Activated CD4-positive, alpha-beta T cell treated with anti-CD3 and anti-CD28 coated beads, Interleukin-2, amount 50 U/mL, for 16 hours (primary cell): ENCODE measurements at regions not wholly inside any gene's neighbourhood (a gene's known extent, or its start where the extent isn't known, plus 50 kb on each side); places are given as distances from the start of the nearest gene placed in this dataset.

ENCODE experiments used
- DNase-seq: peaks from one replicate; pipeline ENCODE4 v3.0.0-alpha.2; 2020

DNA sequence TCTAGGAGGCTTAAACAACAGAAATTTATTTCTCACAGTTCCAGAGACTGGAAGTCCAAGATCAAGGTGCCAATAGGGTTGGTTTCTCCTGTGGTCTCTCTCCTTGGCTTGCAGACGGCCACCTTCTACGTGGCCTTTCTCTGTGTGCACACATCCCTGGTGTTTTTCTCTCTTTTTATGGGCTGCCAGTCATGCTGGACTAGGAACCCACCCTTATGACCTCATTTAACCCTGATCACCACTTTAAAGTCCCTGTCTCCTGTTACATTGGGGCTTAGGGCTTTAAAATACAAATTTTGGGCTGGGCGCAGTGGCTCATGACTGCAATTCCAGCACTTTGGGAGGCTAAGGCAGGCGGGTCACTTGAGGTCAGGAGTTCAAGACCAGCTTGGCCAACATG is 157.1 kb downstream of the TLE1 start:
- no peak for DNase-seq

DNA sequence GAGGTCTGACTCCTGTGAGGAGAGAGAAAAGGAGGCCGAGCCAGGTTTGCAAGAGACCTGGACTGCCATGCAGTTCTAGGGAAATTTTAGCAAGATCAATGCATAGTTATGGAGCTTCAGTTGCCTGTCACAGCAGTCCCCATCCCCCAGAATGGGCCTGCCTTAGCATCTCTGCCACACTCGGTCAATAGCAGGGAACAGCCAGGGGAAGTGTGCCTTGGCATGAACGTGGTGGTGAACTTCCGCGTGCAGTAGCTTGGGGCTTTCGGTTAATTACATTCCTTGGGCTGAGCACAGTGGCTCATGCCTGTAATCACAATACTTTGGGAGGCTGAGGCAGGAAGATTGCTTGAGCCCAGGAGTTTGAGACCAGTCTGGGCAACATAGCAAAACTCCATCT is 157.8 kb downstream of the TLE1 start:
- no peak for DNase-seq

DNA sequence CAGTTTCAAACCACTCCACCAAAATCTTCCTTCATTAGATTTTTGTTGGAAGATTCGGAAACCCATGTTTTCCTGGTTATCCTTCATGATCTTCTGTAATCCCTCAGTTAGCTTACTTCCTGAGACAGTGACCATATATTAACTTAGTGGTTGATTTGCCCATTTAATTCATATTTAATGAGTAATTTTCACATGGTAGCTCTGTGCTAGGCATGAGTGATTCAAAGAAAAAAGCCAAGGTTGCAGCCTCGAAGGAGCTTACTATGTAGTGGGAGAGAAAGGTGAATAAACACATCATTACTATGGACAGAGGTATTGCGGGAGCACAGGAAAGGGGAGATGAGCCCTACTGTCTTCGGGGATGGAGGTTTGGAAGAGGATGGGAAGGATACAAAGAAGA is 158.5 kb downstream of the TLE1 start:
- DNase-seq: no peak

DNA sequence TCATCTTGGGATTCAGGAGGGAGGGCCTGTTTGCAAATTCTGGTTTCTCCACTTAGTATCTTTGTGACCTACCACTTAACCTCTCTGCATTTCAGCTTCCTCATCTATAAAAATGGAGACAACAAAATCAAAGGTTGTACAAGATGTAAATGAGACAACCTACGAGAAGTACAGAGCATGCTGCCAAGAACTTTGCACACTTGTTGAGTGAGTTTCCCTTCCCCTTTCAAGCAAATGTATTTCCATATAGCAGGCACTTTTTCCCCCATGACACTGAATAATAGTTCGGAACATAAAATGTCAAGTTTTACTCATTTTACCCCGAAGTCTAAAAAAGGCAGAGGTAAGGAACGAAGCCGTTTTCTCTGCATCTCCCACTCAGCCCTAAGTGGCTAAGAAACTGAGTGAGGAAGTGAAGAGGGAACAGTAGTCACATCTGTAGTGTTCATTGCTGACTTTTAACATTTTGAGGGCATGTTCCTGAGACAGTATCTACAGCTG is 159.0 kb downstream of the TLE1 start:
- no peak for DNase-seq

DNA sequence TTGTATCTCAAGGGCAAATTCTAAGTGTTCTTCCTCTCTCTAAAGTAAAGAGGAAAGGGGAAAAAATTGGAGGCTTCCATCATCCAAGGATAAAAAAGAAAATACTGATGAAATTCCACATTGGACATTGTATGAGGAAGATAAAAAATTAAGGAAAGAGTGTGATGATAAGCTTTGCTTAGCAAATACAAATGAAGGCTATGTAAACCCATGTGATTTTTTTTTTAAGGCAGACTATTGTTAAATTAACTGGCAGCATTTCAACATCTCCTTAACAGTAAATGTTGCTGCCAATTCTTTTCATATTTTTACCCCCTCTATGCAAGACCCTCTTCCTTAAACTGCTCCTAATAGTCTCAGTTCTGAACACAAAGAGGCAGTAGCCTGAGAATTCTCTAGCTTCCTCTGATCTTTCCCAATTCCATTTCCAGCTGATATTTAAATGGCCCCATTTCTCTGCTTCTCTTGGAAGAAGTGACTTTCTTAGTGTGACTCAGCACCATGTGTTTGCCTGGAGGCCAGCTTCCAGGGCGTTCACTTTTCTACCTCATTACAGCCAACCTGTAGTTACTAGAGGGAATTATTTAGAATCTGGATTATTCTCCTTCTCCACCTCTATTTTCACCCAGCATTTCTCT is 159.7 kb downstream of the TLE1 start:
- DNase-seq: no peak

DNA sequence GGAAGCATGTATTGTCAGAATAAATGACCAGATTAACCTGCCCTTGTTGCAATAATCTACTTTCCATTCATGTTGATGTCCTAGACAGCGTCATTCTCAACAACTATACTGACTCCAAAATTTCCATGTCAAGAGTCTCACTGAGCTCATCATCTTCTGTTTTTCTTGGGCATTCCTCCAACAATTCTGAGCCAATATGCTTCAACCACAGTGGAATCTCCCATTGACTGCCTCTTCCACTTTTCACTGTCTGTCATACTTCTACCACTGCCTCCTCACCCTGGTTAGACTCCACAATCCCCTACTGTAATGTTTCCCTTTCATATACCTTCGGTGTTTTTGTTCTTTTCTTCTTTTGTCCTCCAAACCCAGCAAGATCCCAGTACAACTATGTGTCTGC is 162.8 kb downstream of the TLE1 start:
- DNase-seq: no peak

DNA sequence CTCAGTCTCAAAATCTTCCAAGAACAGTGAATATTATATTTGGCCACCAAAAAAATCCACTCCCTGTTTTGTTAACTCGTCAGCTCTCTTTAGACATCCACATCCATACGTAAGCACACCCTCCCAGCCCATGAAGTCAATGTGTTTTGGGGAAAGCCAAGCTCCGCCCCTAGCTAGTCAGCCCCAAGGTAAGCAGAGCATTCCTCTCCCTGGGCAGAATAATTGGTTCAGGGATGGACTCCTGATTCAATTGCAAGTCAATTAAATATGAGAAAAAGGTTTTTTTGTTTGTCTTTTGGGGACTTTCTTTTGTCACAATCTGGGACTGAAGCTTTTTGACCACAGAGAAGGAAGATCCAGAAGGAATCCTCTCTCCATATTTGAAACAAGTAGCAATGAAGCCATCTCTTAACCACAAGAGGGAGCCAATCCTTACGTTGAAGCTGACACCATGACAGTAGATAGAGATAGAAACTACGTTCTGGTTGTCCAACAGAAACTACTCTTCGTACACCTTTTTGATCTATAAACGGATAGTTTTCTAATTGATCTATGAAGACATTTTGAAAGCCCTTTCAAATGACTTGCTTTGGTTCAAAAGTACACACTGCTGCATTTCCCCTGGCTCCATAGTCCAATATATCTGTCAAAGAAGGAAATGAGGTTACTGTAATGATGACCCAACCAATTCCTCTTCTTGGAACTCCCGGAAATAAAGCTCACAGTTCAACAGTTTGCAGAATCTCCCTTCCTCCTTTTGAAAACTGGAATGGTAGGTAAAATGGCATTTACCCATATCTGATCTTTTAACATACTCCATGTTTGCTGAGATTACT is 166.4 kb downstream of the TLE1 start:
- peak; percentile 1 for DNase-seq

DNA sequence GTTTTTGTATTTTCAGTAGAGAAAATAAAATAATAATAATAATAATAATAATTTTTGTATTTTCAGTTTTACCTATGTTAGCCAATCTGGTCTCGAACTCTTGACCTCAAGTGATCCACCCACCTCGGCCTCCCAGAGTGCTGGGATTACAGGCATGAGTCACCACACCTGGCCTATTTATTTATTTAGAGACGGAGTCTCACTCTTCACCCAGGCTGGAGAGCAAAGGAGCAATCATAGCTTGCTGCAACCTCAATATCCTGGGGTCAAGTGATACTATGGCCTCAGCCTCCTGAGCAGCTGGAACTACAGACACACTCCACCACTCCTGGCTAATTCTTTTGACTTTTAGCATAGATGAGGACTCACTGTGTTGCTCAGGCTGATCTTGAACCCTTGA is 167.5 kb downstream of the TLE1 start:
- no peak for DNase-seq

DNA sequence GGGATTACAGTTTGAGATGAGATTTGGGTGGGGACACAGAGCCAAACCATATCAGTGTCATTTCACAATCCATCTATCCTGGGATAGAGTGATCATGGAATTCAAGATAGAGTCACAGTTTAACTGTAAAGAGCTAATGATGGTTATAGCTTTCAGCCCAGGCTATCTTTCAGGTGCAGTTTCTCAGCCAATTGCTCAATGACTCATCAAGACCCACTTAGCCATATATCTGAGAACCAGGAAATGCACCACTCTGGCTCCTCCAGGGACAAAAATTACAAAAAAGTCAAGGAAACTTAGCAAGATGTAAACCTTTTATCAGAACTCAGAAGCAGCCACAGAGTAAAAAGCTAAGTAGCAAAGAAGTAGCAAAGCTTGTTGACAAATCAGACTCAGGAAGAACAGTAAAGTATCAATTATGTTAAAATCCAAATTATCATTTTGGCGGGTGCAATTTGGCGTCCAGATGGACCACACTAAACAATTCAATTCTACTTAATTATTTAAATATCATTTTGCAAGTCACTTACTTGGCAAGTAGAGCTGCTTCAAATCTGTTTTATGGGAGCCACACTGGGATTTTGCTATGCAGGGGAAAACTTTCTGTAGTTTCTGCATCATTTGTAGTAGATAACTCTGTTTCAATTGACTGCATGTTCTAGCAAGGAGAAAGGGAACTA is 169.4 kb downstream of the TLE1 start:
- no peak for DNase-seq

DNA sequence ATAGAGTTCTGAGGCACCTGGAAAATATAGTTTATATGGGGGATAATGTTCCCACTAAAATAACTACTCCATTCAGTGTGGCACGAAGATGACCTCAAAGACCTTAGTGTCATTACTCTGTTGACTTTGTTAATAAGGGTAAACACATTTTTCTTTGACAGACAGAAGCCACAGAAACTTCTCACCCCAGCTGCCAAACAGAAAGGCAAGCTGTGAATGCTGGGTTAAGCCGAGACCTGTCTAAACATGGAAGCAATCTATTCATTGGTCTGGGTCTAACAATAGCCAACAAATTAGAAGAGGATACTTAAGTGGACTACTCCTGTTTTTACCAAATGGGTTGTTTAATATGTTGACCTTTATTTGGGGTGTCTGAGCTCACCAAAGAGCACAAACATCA is 171.4 kb downstream of the TLE1 start:
- DNase-seq: no peak

DNA sequence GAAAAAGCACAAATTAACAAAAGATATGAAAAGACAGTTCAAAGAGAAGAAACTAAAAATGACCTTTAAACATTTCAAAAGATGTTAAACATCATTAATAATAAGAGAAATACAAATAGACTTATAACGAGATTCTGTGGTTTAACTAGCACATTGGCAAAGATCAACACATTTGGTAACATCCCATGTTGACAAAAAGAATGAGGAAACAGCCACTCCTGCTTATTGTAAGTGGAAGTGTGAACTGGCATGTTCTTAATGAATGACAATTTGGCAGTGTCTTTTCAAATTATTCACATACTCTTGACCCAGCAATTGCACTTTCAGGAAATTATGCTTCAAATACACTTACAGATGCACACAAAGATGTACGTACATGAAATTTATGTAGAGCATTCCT is 176.3 kb downstream of the TLE1 start:
- DNase-seq: no peak

DNA sequence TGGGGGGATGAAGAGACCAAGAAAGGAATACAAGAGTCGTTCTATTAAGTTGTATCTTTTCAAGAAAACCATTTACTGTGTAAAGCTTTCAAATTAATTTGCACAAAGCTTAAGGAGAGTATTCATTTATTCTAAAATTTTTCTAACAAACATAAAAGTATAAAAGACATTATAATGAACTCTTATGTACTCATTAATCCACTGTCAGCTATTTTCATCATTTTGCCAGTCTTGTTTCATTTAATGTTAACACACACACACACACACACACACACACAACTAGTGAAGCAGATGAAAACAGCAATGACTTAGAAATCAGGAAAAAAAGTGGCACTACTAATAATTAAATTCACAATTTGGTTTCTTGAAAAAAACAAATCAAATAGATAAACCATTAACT is 176.7 kb downstream of the TLE1 start:
- DNase-seq: no peak

DNA sequence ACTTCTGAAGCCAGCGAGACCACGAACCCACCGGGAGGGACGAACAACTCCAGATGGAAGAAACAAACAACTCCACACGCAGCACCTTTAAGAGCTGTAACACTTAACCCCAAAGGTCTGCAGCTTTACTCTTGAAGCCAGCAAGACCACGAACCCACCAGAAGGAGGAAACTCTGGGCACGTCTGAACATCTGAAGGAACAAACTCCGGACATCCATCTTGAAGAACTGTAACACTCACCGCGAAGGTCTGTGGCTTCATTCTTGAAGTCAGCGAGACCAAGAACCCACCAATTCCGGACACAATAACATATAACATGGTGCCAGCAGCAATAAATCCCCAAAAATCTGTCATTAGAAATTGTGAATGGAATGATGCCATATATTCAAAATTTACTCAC is 180.9 kb downstream of the TLE1 start:
- DNase-seq: no peak

DNA sequence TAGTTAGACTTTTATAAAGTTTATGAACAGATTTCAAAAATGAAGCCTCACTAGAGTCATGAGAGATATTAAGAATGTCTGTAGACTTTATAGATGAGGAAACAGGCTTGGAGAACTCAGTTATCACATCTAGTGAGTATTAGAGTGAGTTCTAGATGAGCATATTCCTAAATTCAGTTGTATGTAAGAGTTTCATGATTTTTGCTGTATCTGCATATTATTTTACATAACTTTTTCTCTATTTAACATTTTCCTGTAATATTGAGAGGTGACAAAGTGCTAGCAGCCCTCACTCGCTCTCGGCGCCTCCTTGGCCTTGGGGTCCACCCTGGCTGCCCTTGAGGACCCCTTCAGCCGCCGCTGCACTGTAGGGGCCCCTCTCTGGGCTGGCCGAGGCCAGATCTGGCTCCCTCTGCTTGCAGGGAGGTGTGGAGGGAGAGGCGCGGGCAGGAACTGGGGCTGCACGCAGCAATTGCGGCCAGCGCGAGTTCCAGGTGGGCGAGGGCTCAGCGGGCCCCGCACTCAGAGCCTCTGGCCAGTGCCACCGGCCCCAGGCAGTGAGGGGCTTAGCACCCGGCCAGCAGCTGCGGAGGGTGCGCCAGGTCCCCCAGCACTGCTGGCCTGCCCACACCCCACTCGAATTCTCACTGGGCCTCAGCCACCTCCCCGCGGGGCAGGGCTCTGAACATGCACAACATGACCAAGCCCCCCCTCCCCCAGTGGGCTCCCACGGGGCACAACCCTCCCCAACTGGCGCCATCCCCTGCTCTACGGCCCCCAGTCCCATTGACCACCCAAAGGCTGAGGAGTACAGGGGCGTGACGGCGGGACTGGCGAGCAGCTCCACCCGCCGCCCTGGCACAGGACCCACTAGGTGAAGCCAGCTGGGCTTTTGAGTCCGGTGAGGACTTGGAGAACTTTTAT is 182.1 kb downstream of the TLE1 start:
- no peak for DNase-seq

DNA sequence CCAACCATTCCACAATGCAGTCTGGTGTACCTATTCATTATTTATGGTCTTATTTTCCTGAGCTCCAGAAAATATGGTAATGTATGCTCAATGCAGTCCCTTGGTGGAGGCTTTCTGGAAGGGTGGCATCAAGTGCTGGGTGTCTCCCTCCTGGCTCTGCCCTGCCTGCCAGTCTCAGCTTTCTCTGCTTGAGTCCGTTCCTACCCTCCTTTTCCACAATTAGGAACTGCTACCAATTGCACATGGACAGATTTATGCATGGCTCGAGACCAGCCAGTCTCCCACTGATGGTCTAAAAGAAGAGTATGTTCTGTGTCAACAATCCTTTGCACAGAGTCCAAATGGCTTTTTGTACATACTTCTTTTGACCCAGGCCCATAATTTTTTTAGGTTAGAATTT is 189.8 kb downstream of the TLE1 start:
- DNase-seq: no peak

DNA sequence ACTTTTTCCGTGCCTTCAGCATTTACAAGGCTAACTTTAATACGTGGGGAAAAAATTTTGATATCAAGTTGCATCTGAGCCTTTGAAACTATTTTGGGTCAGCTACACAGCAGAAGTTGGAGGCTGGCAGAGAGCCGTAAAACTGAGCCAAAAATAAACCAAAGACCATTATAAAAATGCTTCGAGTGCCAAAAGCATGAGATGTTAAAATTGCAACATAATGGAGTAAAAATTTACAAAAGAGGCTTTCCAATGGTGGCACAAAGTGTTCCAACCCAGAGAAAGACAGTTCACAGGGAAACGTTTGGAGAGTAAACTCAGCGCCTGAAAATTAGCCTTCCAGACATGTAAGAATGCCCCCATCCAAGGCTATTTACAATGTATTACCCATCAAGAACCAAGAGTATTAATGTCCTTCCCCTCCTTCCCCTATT is 190.3 kb downstream of the TLE1 start:
- DNase-seq: no peak

DNA sequence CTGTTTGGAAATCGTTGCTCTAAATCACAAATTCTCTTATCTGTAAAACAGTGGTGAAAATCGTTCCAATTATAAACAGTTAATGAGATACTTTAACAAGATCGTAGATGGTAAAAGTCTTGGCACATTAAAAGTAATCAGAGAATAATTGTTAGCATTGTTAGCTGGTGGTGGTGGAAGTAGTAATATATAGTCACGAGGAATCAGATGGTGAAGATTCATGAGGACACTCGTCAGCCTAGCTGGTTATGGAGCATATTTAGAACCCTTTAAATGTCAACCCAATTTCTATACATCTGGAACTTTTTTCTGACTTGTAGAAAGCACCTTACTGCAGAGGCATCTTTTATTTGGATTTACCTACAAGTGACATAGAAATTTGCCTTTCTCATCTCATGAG is 190.8 kb downstream of the TLE1 start:
- DNase-seq: no peak

DNA sequence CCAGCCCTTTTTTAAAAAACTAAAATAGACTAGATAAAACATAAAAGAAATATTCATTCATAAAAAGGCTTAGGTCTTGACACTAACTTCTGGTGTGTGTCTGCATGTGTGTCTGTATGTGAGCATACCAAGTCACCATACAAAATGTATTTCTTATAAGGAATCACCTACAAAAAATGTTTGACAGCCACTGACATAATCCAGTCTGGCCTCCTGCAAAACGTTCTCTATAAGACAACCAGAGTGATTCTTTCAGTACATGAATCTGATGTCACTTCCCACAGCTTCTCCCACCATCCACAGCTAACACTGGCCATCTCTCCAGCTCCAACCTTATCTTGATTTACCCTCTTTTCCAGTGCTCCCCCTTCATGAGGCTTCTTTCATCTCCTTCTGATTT is 192.3 kb downstream of the TLE1 start:
- no peak for DNase-seq

DNA sequence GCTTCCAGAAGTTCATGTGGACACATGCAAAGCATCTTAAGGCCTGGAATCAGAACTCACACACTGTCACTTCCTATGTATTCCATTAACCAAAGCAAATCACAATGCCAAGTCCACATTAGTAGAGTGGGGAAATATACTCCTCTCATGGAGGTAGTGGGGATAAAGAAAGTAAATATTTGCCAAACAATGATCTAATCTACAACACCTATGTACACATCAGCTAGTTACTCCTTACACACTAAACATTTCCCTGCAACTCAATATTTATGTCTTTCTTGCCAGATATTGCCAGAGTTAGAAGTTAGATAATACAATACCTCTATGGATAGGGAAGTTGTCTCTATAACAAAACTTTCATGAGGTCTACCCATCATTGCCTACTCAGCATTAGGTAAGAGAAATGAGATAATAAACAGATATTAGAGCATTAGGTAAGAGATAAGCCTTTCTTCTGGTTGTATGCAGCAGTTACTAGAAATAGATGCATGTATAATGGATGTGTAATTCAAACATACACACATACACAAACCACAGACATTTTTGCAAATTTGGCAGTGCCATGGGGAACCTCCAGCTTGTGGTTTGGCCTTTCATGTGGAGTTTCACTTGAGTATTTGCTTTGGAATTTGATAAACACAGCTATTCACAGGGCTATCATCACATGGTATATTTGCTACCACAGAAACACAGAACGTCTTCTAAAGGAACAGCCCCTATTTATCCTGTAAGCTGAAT is 196.5 kb downstream of the TLE1 start:
- DNase-seq: no peak

DNA sequence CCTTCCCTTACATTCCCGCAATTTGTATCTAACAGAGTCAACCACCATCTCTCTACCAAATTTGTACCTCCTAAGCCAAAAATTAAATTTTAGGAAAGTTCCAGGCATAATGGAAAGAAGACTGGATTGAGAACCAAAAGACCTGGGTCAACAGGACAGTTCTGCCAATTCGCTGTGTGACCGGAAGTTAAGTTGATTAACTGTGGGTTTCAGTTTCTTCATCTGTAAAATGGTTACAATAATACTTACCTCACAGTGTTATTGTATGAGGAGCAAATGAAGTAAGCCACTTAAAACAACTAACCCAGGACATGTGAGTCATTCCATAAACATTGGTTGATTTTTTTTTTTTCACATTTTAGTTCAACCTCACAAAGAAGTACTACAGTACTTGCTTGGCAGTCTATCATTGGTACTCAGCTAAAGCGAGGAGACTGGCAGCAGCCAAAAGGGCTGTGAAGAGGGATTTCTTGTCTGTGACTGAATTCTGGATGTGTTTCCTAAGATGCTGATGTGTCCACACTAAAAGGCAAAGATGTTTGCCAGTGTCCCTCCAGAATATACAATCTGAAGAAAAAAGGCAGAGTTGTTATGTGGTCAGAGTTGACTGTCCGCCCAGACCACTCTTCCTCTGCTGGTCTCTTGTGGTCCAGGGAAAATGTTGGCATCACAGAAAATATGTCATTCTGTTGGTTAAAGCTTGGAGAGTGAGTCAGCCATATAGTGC is 198.6 kb downstream of the TLE1 start:
- no peak for DNase-seq

DNA sequence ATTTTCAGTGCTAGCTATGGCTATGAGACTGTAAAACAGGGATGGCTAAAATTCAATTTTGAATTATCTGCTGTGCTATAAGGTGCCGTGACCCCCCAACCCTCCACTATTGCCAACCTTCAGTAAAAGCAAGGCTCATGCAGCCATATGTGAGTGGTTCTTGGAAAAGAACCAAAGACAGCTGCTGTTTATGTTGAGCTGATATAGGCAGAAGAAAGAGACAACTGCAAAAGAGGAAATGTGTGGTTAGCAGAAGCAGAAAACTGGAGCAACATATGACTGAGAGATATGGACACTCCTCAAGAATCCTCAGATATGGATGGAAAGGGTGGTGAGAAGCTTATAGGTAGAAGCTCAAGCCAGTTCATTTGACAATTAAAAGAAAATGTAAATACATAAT is 200.3 kb downstream of the TLE1 start:
- no peak for DNase-seq
